ENCODE measurements at regions not wholly inside any gene's neighbourhood (a gene's known extent, or its start where the extent isn't known, plus 50 kb on each side); places are given as distances from the start of the nearest gene placed in this dataset.

- H3K79me2 ChIP-seq (ENCODE audit: control insufficient read depth in 1 of 2, insufficient read depth in 2 of 2, low read length in 2 of 2) = no peaks in the 10 kb centered on the region
- H2AK5ac ChIP-seq (ENCODE audit: low read depth, low read length) = no peak overlapping the region
- no peaks in the 10 kb centered on the region for H3K23me2 ChIP-seq (ENCODE audit: low read depth, low read length)
- FAIRE-seq (no peak), DNase-seq (ENCODE audit: low read depth in 1 of 2, low spot score in 2 of 2) (no peak)
- no peak overlapping the region for H2BK15ac ChIP-seq (ENCODE audit: low read length)
- H3K36me3 ChIP-seq (ENCODE audit: control insufficient read depth in 2 of 4, insufficient read depth in 4 of 4, low read length in 3 of 4) = no peaks in the 10 kb centered on the region
- ChIA-PET POLR2A (ENCODE audit: partially characterized antibody) (interaction anchor here (1.8 kb wide), 1 partner anchor 11 kb away, joined by 4 read pairs; no protein-coding TSS in a partner anchor), CTCF (ENCODE audit: partially characterized antibody) (interaction anchor here (1.2 kb wide), 1 partner anchor 8 kb away, joined by 3 read pairs; no protein-coding TSS in a partner anchor)
- no peak overlapping the region for H3K56ac ChIP-seq (replicated peaks; ENCODE audit: insufficient read length, low read depth, low read length)
- H2BK20ac ChIP-seq (ENCODE audit: low read length) = no peak overlapping the region
- H3K14ac ChIP-seq (ENCODE audit: insufficient read length) = no peak overlapping the region
- no peak overlapping the region for H3K4me2 ChIP-seq (ENCODE audit: insufficient read depth in 1 of 2, low read depth in 2 of 2, low read length in 2 of 2)
- no peaks in the 10 kb centered on the region for H3K27me3 ChIP-seq (replicated peaks in 1 of 4; ENCODE audit: control insufficient read depth in 3 of 4, extremely low read depth in 1 of 4, insufficient read depth in 3 of 4, low read length in 3 of 4)
- no peaks in the 10 kb centered on the region for H3K79me1 ChIP-seq (ENCODE audit: low read depth, low read length)
- no peaks in the 10 kb centered on the region for H4K20me1 ChIP-seq (replicated peaks in 1 of 2; ENCODE audit: control insufficient read depth in 1 of 2, insufficient read depth in 2 of 2, low read length in 2 of 2)
- no peak overlapping the region for H2BK12ac ChIP-seq (ENCODE audit: low read depth, low read length)
- H3K27ac ChIP-seq (ENCODE audit: low read depth, low read length) = no peak overlapping the region
- no peak overlapping the region for H2AFZ ChIP-seq (ENCODE audit: low read length)
- no peak overlapping the region for H3K4me3 ChIP-seq (ENCODE audit: extremely low read depth in 1 of 4, insufficient read depth in 2 of 4, low read depth in 3 of 4, low read length in 4 of 4)
- TF ChIP-seq YY1 (IDR thresholded peaks at IDR 0.05; ENCODE audit: low read depth, low read length) = no peak
- H3K23ac ChIP-seq (ENCODE audit: insufficient read length) = no peak overlapping the region
- no peak overlapping the region for H3K18ac ChIP-seq (ENCODE audit: extremely low read depth, low read length)
- no peak overlapping the region for H3K4ac ChIP-seq (replicated peaks; ENCODE audit: insufficient read length, low read depth, low read length)
- no peak overlapping the region for H4K8ac ChIP-seq (ENCODE audit: extremely low read depth, insufficient read depth, low read length)
- WGBS, 2 experiments (ENCODE audit: extremely low coverage in 1 of 2, insufficient coverage in 1 of 2, insufficient read length in 1 of 2, insufficient replicate concordance in 2 of 2, low coverage in 1 of 2, low lambda C conversion rate in 2 of 2, missing lambda C conversion rate in 1 of 2) = 67% methylated on average over 6 of the region's 6 CpGs; no CpG with 5 or more reads in 1 of the 2 experiments
- H2BK5ac ChIP-seq (ENCODE audit: low read depth, low read length) = no peak overlapping the region
- no peak overlapping the region for H4K91ac ChIP-seq (replicated peaks; ENCODE audit: insufficient read length, low read length)
- no peak overlapping the region for H2BK120ac ChIP-seq (replicated peaks; ENCODE audit: low read depth, low read length)
- no peak overlapping the region for H4K5ac ChIP-seq (ENCODE audit: insufficient read length, low read depth, low read length)
- no peaks in the 10 kb centered on the region for H3K9me3 ChIP-seq (ENCODE audit: insufficient read depth in 2 of 2, low read depth in 1 of 2, low read length in 1 of 2)
- no peak overlapping the region for H3K9ac ChIP-seq (replicated peaks in 1 of 4; ENCODE audit: extremely low read depth in 1 of 4, low read depth in 3 of 4, low read length in 3 of 4)
- H3K4me1 ChIP-seq (replicated peaks in 1 of 4; ENCODE audit: control insufficient read depth in 3 of 4, insufficient read depth in 4 of 4, low read length in 3 of 4) = no peaks in the 10 kb centered on the region
Observed at GRCh38 chr1:184843732-184844495, 89.3 kb upstream of the EDEM3 start.
